GM06990 (cell line): ENCODE measurements at regions not wholly inside any gene's neighbourhood (a gene's known extent, or its start where the extent isn't known, plus 50 kb on each side); places are given as distances from the start of the nearest gene placed in this dataset.

Experiments
- DNase-seq: peaks from one replicate; pipeline ENCODE4 v3.0.0-alpha.2; 2011; ENCODE audit not compliant: insufficient read length; ENCODE audit errors: extremely low read depth
- H3K27me3 ChIP-seq: replicated peaks from 2 replicates; pipeline ENCODE4 v1.6.0; 2011; ENCODE audit warnings: low read length; ENCODE audit not compliant: control insufficient read depth, insufficient read depth
- H3K36me3 ChIP-seq: 2 replicates; pipeline ENCODE4 v1.5.1; 2011; ENCODE audit warnings: low read length; ENCODE audit not compliant: control insufficient read depth, insufficient read depth
- H3K4me3 ChIP-seq: replicated peaks from 2 replicates; pipeline ENCODE4 v1.5.1; 2011; ENCODE audit warnings: low read depth, mild to moderate bottlenecking, control low read depth, low read length
- TF ChIP-seq, protein P1 (sequence below): IDR thresholded peaks from 2 replicates; pipeline ENCODE4 v1.5.1; 2011; ENCODE audit warnings: low read length, control low read depth, mild to moderate bottlenecking, inconsistent platforms; ENCODE audit not compliant: insufficient read depth, poor library complexity, severe bottlenecking

DNA sequence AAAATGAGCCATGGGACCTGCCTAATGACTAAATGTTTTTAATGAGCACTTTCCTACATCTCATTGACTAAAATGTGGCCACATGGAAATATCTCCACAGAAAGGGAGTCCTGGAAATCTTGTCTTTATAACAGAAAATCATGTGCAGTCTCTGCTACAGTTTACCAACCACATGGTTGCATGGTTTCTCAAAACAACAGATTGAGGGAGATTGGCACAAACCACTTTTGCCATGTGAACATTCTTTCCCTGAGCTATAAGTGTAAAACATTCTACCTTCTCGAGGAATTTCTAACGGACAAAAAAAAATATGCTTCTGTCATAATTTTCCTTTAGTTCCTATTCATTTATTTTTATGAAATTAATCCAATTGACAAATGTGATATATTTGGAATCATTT is 218.9 kb upstream of the SLITRK5 start:
- no peak for DNase-seq
- Histone ChIP-seq H3K4me3 (no peak overlapping the region), H3K27me3 (no peaks in the 10 kb centered on the region), H3K36me3 (no peaks in the 10 kb centered on the region)
- TF ChIP-seq, protein P1, sequence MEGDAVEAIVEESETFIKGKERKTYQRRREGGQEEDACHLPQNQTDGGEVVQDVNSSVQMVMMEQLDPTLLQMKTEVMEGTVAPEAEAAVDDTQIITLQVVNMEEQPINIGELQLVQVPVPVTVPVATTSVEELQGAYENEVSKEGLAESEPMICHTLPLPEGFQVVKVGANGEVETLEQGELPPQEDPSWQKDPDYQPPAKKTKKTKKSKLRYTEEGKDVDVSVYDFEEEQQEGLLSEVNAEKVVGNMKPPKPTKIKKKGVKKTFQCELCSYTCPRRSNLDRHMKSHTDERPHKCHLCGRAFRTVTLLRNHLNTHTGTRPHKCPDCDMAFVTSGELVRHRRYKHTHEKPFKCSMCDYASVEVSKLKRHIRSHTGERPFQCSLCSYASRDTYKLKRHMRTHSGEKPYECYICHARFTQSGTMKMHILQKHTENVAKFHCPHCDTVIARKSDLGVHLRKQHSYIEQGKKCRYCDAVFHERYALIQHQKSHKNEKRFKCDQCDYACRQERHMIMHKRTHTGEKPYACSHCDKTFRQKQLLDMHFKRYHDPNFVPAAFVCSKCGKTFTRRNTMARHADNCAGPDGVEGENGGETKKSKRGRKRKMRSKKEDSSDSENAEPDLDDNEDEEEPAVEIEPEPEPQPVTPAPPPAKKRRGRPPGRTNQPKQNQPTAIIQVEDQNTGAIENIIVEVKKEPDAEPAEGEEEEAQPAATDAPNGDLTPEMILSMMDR, result no peak

DNA sequence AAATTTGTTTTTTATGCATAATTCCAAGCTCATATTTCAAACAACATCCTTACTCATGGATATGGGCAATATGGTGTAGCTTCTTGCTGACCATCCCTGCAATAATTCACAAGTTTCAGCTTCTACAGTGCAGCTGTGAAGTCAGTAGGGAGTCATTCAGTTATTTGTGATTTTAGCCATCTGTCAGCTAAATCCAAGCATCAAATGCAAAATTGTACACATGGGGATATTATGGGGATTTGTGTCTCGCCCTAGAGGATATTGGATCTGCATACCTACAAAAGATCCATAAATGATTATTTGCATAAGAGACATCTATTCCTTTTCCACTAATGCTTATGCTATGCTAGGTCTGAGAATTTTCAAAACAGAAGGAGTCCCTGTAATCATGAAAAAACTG is 217.9 kb upstream of the SLITRK5 start:
- no peaks in the 10 kb centered on the region for H3K36me3 ChIP-seq
- no peaks in the 10 kb centered on the region for H3K27me3 ChIP-seq
- DNase-seq, result no peak
- TF ChIP-seq, protein P1, result no peak
- H3K4me3 ChIP-seq, result no peak overlapping the region

DNA sequence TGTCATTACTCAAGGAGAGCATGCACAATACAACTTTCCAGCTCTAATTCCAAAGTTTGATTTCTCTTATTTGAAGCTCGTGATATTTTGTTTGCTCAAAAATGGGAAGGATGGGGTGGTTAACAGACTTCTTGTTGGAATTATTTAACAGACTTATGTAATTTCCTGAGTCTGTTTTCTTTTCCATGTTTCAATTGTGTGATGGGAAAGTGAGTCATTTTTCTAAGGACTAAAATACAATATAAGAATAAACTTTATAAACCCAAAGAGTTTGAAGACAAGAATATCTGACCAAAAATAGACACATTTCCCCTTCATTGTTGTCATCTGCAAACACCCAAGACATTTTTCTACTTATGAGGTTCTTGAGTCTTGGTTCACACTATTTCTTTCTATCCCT is 211.8 kb upstream of the SLITRK5 start:
- no peaks in the 10 kb centered on the region for H3K27me3 ChIP-seq
- no peaks in the 10 kb centered on the region for H3K36me3 ChIP-seq
- TF ChIP-seq, protein P1, result no peak
- DNase-seq, result no peak
- no peak overlapping the region for H3K4me3 ChIP-seq

DNA sequence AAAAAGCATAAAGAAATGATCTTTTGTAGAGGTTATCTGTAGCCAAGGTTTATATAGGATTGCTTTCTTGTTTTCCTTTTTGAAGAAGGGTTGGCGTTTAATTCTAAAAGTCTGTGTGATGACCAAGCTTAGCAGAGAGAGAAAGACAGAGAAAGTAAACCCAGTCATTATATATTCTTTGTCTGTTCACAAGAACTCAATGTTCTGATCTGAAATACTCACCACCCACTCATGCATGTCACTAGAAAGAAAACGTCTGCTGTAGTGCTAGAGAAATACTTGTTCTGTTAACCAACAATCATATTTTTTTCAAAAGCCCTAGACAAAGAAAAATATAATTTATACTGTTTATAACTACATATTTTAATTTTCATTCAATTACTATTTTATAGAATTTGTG is 173.7 kb upstream of the SLITRK5 start:
- TF ChIP-seq, protein P1, result no peak
- no peak for DNase-seq
- H3K4me3 ChIP-seq, result no peak overlapping the region
- no peaks in the 10 kb centered on the region for H3K36me3 ChIP-seq
- no peaks in the 10 kb centered on the region for H3K27me3 ChIP-seq

DNA sequence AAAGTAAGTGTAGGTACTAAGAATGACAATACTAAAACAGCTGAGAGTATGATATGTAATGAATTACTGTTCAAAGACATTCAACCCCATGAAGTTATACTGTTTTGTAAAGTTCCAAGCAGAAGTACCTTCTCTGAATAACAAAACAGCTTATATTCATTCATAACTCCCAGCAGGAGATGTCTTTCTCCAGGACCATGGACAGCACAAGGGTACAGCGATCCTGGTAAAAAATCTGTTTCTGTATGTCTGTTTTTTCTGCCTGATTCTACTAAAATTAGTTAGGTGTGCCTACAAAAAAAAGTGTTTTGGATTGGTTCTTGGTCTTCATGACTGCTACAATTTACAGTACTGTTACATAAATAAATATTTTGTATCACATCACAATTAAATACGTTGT is 172.5 kb upstream of the SLITRK5 start:
- TF ChIP-seq, protein P1, result no peak
- H3K4me3 ChIP-seq, result no peak overlapping the region
- no peaks in the 10 kb centered on the region for H3K27me3 ChIP-seq
- H3K36me3 ChIP-seq, result no peaks in the 10 kb centered on the region
- DNase-seq, result no peak

DNA sequence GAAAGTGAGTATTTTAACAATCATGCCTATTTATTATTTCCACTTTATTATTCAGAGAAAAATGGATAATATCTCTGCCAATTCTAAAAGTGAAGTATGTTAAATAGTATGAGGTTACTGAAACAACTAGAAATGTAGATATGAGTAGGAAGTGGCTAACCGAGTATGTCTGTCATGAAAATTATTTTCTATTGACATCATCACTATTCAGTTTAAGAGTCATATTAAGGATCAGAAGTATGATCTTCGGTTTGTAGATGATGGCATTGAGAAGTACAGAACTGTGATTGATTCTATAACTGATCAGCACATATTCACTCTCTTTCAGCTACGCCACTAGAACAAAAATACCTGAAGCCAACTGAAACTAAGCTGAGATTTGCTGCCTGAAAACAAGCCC is 146.4 kb upstream of the SLITRK5 start:
- no peak for DNase-seq
- TF ChIP-seq, protein P1, result no peak

More for the DNA sequence above, 146.4 kb upstream of the SLITRK5 start:
- no peaks in the 10 kb centered on the region for H3K36me3 ChIP-seq
- H3K27me3 ChIP-seq, result no peaks in the 10 kb centered on the region
- H3K4me3 ChIP-seq, result no peak overlapping the region
